D721Med (cell line): ENCODE measurements at regions not wholly inside any gene's neighbourhood (a gene's known extent, or its start where the extent isn't known, plus 50 kb on each side); places are given as distances from the start of the nearest gene placed in this dataset.

ENCODE experiments used
- DNase-seq: peaks from one replicate; pipeline ENCODE4 v3.0.0; 2011; ENCODE audit warnings: low spot score; ENCODE audit not compliant: insufficient read length
- FAIRE-seq: peaks from 2 replicates; lab custom pipeline; 2011; peaks lifted over from hg19 to GRCh38; lab: Jason Lieb, UNC
- CTCF ChIP-seq: IDR thresholded peaks from 2 replicates; pipeline ENCODE4 v1.5.1; 2012; ENCODE audit warnings: mild to moderate bottlenecking, control low read depth; ENCODE audit not compliant: insufficient read depth; ENCODE audit errors: missing control alignments

GRCh38 chr4:180823108-180823507 lies 1420.1 kb upstream of the TENM3 start:
- no peak for FAIRE-seq
- no peak for DNase-seq
- TF ChIP-seq CTCF = no peak

GRCh38 chr4:180827232-180828009 lies 1415.8 kb upstream of the TENM3 start:
- no peak for FAIRE-seq
- no peak for DNase-seq
- TF ChIP-seq CTCF = no peak

GRCh38 chr4:180828455-180829018 lies 1414.7 kb upstream of the TENM3 start:
- peak; percentile 62 for TF ChIP-seq CTCF
- DNase-seq (no peak), FAIRE-seq (no peak)

- TF ChIP-seq CTCF = no peak
- FAIRE-seq = no peak
- DNase-seq = no peak
Observed at GRCh38 chr4:180832073-180832472, 1411.1 kb upstream of the TENM3 start.

- DNase-seq (no peak), FAIRE-seq (no peak)
- TF ChIP-seq CTCF = no peak
Observed at GRCh38 chr4:180840142-180840541, 1403.1 kb upstream of the TENM3 start.

- TF ChIP-seq CTCF = no peak
- no peak for FAIRE-seq
- DNase-seq = no peak
Observed at GRCh38 chr4:180850318-180850940, 1392.8 kb upstream of the TENM3 start.
